K562 (cell line): ENCODE measurements at regions not wholly inside any gene's neighbourhood (a gene's known extent, or its start where the extent isn't known, plus 50 kb on each side); places are given as distances from the start of the nearest gene placed in this dataset.
"Not testable (repeated sequence)": the region's sequence is repeated elsewhere in the genome, so short reads cannot be mapped to it uniquely, and the experiment has no call there.

Experiments
- ATAC-seq: fragments of 200-7000 bp; cut with Tn5 transposase; 3 replicates; pipeline ENCODE4 v1.9.1; 2020; ENCODE audit warnings: moderate library complexity
- BruUV-seq: library from RNA; stranded (reverse); fragments of 400-500 nt; replicated peaks from 2 replicates; lab custom pipeline; 2021; lab: Mats Ljungman, UMichigan
- CTCF ChIA-PET: fragments of 300-600 bp; formaldehyde crosslinking; extraction: SDS; loops from one replicate; lab custom pipeline; 2021; ENCODE audit warnings: low intra/inter-chr PET ratio; lab: Yijun Ruan, JAX
- POLR2A ChIA-PET: fragments of 300-600, 350-650 bp; sonication (Branson Sonifier 250); formaldehyde crosslinking; extraction: SDS; loops from one replicate; lab custom pipeline; 2021; ENCODE audit warnings: antibody characterized with exemption, inconsistent platforms; lab: Yijun Ruan, JAX
- DNase-seq, 4 experiments: peaks; one replicate each; pipeline versions ENCODE4 v3.0.0 to v3.0.0-alpha.2; 2011 to 2018; ENCODE audit warnings: low spot score in 3 of 4, mixed read lengths in 3 of 4; ENCODE audit errors: extremely low read depth in 1 of 4
- FAIRE-seq: peaks from 2 replicates; lab custom pipeline; 2011; peaks lifted over from hg19 to GRCh38; lab: Jason Lieb, UNC
- H2AFZ ChIP-seq: 2 replicates; pipeline ENCODE4 v1.6.0; 2011; ENCODE audit warnings: low read depth, low read length, control low read depth, inconsistent platforms
- H3K27ac ChIP-seq: fragments of 200-600 bp; 3 replicates; pipeline ENCODE4 v1.8.0; 2011; ENCODE audit warnings: low read depth, mild to moderate bottlenecking, control low read depth, inconsistent platforms, low read length, moderate library complexity, mixed read lengths; ENCODE audit errors: extremely low read depth
- H3K27me3 ChIP-seq, 2 experiments: fragments of 300-600 bp in 1 of 2; 2 replicates in 1 of 2; 3 replicates in 1 of 2; pipeline versions ENCODE4 v1.6.0 to v1.8.0; 2011; ENCODE audit warnings: inconsistent platforms in 2 of 2, low read length in 2 of 2, mild to moderate bottlenecking in 1 of 2, mixed read lengths in 1 of 2, moderate library complexity in 1 of 2; ENCODE audit not compliant: control insufficient read depth in 2 of 2, insufficient read depth in 2 of 2
- H3K36me3 ChIP-seq: fragments of 300-600 bp; 3 replicates; pipeline ENCODE4 v1.8.0; 2011; ENCODE audit warnings: mild to moderate bottlenecking, low read length, inconsistent platforms; ENCODE audit not compliant: control insufficient read depth, insufficient read depth
- H3K4me1 ChIP-seq, 2 experiments: fragments of 200-600 bp in 1 of 2; replicated peaks in 1 of 2; 2 replicates in 1 of 2; 3 replicates in 1 of 2; pipeline versions ENCODE4 v1.5.1 to v1.8.0; 2011; ENCODE audit warnings: inconsistent platforms in 2 of 2, low read length in 2 of 2, mild to moderate bottlenecking in 1 of 2, mixed read lengths in 1 of 2, moderate library complexity in 1 of 2; ENCODE audit not compliant: control insufficient read depth in 2 of 2, insufficient read depth in 2 of 2
- H3K4me2 ChIP-seq: 2 replicates; pipeline ENCODE4 v1.6.1; 2011; ENCODE audit warnings: low read length, control low read depth, inconsistent platforms, mixed read lengths; ENCODE audit not compliant: insufficient read depth
- H3K4me3 ChIP-seq: fragments of 200-600 bp; sonication (generic), shearing (Covaris generic); 2 replicates; pipeline ENCODE4 v1.5.1; 2016; ENCODE audit warnings: control low read depth, inconsistent platforms
- H3K79me2 ChIP-seq: fragments of 200-600 bp; 3 replicates; pipeline ENCODE4 v1.8.0; 2011; ENCODE audit warnings: low read length, inconsistent platforms; ENCODE audit not compliant: control insufficient read depth, insufficient read depth
- H3K9ac ChIP-seq, 2 experiments: 2 replicates each; pipeline versions ENCODE4 v1.6.0 to v1.6.1; 2011; ENCODE audit warnings: low read depth in 2 of 2, low read length in 2 of 2, control low read depth in 1 of 2, inconsistent platforms in 1 of 2, mild to moderate bottlenecking in 1 of 2, mixed read lengths in 1 of 2; ENCODE audit not compliant: insufficient read depth in 1 of 2
- H3K9me1 ChIP-seq: one replicate; pipeline ENCODE4 v1.6.0; 2011; ENCODE audit warnings: inconsistent platforms, mild to moderate bottlenecking, low read length, moderate library complexity; ENCODE audit not compliant: control insufficient read depth, insufficient read depth
- H3K9me3 ChIP-seq: replicated peaks from 2 replicates; pipeline ENCODE4 v1.5.1; 2011; ENCODE audit warnings: low read depth, low read length, inconsistent platforms; ENCODE audit not compliant: control insufficient read depth, insufficient read depth
- H4K20me1 ChIP-seq: replicated peaks from 2 replicates; pipeline ENCODE4 v1.6.1; 2011; ENCODE audit warnings: low read length, inconsistent platforms, mixed read lengths; ENCODE audit not compliant: control insufficient read depth, insufficient read depth
- DIDO1 ChIP-seq: fragments of 450-650 bp; IDR thresholded peaks from 2 replicates; pipeline ENCODE4 v1.6.1; 2016; ENCODE audit warnings: low read depth, missing biosample characterization, missing genetic modification characterization
- EP400 ChIP-seq: fragments of 450-650 bp; IDR thresholded peaks from 2 replicates; pipeline ENCODE4 v1.6.1; 2017; ENCODE audit warnings: antibody characterized with exemption, mild to moderate bottlenecking, moderate library complexity
- FOXO4 ChIP-seq: fragments of 450-650 bp; formaldehyde crosslinking; IDR thresholded peaks from 2 replicates; pipeline ENCODE4 v1.4.0; 2020; ENCODE audit warnings: mild to moderate bottlenecking, moderate library complexity
- PHB2 ChIP-seq: fragments of 450-650 bp; IDR thresholded peaks from 2 replicates; pipeline ENCODE4 v1.6.1; 2017; ENCODE audit warnings: low read depth
- ZNF146 ChIP-seq: IDR thresholded peaks from one replicate; pipeline ENCODE4 v1.6.1; 2018; ENCODE audit warnings: missing compliant biosample characterization; ENCODE audit not compliant: unreplicated experiment
- WGBS: fragments of 100-300 bp; shearing (Covaris generic); methylation state at CpG from one replicate; pipeline ENCODE4 v1.1.6; 2016; ENCODE audit warnings: low coverage, mixed read lengths; ENCODE audit not compliant: insufficient coverage; ENCODE audit errors: missing lambda C conversion rate; 5-methylcytosine and 5-hydroxymethylcytosine counted together
- in situ Hi-C: fragments of 300-500 bp; cut with MboI; formaldehyde crosslinking; loops from 4 replicates; pipeline ENCODE4 v1.15.0; 2018; ENCODE audit warnings: inconsistent platforms, mixed read lengths
- intact Hi-C: fragments of 100-400 bp; cut with micrococcal nuclease; formaldehyde crosslinking; loops from 2 replicates; pipeline ENCODE4 v1.14.2; 2022
- TF ChIP-seq, protein P1 (sequence below): fragments of 450-650 bp; formaldehyde crosslinking; IDR thresholded peaks from 2 replicates; pipeline ENCODE4 v1.4.0; 2020; ENCODE audit warnings: mild to moderate bottlenecking

DNA sequence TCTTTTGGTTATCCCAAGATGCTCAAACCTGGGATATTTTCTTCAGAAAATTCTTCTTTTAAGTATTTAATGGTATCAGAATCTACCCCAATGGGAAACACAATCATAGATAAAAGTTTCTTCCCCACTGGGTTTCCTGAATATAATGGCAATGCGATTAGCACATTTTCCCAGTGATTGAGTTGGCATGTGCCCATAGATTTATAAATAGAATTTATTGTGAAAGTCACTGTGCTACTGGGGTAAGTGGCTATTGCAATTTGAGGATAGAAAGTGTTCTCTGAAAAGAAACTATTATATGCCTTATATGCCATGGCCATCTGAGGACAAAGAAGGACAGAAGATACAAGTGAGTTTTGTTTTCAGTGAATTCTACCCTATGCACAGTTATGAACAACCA, 99.0 kb upstream of the RBMS3 start (continued):
- TF ChIP-seq FOXO4 (CRISPR knock-in tag) (no peak), EP400 (no peak), PHB2 (no peak), DIDO1 (no peak), ZNF146 (CRISPR knock-in tag) (no peak)
- TF ChIP-seq, protein P1, sequence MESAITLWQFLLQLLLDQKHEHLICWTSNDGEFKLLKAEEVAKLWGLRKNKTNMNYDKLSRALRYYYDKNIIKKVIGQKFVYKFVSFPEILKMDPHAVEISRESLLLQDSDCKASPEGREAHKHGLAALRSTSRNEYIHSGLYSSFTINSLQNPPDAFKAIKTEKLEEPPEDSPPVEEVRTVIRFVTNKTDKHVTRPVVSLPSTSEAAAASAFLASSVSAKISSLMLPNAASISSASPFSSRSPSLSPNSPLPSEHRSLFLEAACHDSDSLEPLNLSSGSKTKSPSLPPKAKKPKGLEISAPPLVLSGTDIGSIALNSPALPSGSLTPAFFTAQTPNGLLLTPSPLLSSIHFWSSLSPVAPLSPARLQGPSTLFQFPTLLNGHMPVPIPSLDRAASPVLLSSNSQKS (CRISPR knock-in tag), result no peak

- H4K20me1 ChIP-seq, CTCF ChIA-PET, H3K9me1 ChIP-seq, ATAC-seq, FAIRE-seq, H3K4me2 ChIP-seq, H3K79me2 ChIP-seq, H2AFZ ChIP-seq, BruUV-seq, H3K4me1 ChIP-seq, H3K36me3 ChIP-seq, POLR2A ChIA-PET, intact Hi-C loops, H3K4me3 ChIP-seq, H3K27ac ChIP-seq, H3K9me3 ChIP-seq, H3K27me3 ChIP-seq, DNase-seq, in situ Hi-C loops, H3K9ac ChIP-seq: not testable (repeated sequence)
- WGBS, result 0% methylated on average over 3 of the region's 3 CpGs
Observed at GRCh38 chr3:29182828-29183227, 98.0 kb upstream of the RBMS3 start.
